Heart left ventricle (tissue), 13 donors: ENCODE measurements at regions not wholly inside any gene's neighbourhood (a gene's known extent, or its start where the extent isn't known, plus 50 kb on each side); places are given as distances from the start of the nearest gene placed in this dataset.

Experiments
- CTCF ChIP-seq, 12 donors: fragments of 200-600 bp; sonication (generic) in 4 of 12; IDR thresholded peaks; one replicate each; pipeline versions ENCODE4 v1.5.0 to v1.8.0; 2018 to 2022; ENCODE audit warnings: antibody characterized with exemption in 12 of 12, mild to moderate bottlenecking in 5 of 12
- POLR2A ChIP-seq, 2 donors: fragments of 450-650 bp; IDR thresholded peaks; one replicate each; pipeline ENCODE4 v1.6.1; 2017; ENCODE audit warnings: antibody characterized with exemption in 2 of 2, mild to moderate bottlenecking in 2 of 2, moderate library complexity in 2 of 2
- donor health status: ischemic (EF 13 %, LVEDD 7.1; RV severe dilation, severe dysfunction).
- donor health status: DM: no; HTN: yes; CAD: no.
- donor health status: DM: no; HTN: no; CAD: no.
- donor health status: ischemic (EF 25% LVEDD 6.9; RV normal size, moderate dysfunction).
- donor health status: ischemic (EF 25% LVEDD 5.7; RV mildly dilated, moderate dysfunction).
- donor health status: ischemic (EF 35%, LVEDD 5.7; RV mildly dilated, moderate dysfunction).
- donor health status: nonischemic (EF 11% LVEDD 7.7; RV severe dilation, severe dysfunction).
- donor health status: DM: yes; HTN: yes; CAD: no.
- donor health status: PGD.
- donor health status: ischemic (EF 29% LVEDD 5.4; RV normal size, mild dysfunction).
- donor health status: nonischemic (EF 23%, LVEDD 6.1; RV moderate dilation, normal function).

GRCh38 chr2:129092956-129093355 is 774.3 kb upstream of the HS6ST1 start:
- TF ChIP-seq CTCF (IDR thresholded peaks at IDR 0.05) (no peak), POLR2A (IDR thresholded peaks at IDR 0.05) (no peak)
